ENCODE measurements at regions not wholly inside any gene's neighbourhood (a gene's known extent, or its start where the extent isn't known, plus 50 kb on each side); places are given as distances from the start of the nearest gene placed in this dataset.
A peak's percentile ranks its signal among the peaks of the same experiment; 100 is the strongest.

DNA sequence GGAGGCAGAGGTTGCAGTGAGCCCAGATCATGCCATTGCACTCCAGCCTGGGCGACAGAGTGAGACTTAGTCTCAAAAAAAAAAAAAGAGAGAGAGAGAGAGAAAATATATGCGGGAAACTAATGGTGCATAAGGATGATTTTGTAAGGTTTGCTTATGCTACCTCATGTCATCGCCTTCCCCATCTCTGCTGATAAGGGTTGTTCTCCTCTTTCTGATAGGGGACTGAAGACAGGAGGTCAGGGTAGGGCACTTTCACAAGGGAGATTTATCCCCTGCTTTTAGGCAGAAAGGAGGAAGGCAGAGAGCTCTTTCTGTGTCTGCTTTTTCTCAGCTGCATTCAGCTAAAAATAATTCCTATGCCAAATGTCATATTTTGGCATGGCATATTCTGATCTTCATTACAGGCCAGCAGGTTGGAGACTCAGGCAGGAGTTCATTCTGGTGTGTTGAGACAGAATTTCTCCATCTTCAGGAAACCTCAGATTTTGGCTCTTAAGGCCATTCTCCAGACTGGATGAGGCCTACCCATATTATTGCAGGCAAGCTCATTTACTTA, 220.2 kb downstream of the AUH start:
- DNase-seq = no peak

- DNase-seq = no peak
Measured at GRCh38 chr9:91143162-91143561, 218.6 kb downstream of the AUH start.

- no peak for DNase-seq
Measured at GRCh38 chr9:91143642-91144041, 218.1 kb downstream of the AUH start.

DNA sequence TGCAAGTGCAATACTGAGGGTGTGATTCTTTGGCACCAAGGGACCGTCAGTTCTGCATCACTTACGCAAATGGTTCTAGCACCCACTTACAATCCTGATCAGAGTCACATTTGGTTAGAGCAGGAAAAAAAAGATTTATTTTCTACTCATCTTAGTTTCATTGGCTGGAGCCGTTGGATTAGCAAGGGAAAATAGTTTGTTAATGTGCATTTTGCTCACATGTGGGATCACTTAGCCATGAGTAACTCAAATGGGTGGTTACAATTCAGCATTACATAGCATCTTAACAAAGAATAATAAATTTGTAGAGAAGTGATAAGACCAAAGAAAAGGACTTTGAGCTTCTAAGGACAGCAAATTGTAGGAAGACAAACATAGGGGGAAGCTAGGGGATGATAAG, 216.9 kb downstream of the AUH start:
- no peak for DNase-seq

DNA sequence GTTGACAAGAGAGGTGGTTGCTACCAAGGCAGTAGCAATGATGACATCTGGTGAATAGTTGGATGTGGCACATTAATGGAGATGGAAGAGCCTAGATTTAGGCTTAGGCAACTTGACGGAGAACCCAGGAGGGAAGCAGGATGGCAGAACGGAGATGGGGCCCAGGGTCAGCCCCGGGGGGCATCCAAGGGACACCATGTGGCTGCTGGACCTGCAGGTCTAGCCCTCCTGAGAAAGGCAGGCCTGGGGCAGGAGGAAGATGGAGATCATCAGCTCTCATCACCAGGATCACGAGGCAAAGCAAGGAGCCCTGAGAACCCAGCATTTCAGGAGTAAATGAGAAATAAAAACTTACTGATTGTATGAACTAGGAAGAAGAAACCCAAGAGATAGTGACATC, 216.2 kb downstream of the AUH start:
- no peak for DNase-seq

DNA sequence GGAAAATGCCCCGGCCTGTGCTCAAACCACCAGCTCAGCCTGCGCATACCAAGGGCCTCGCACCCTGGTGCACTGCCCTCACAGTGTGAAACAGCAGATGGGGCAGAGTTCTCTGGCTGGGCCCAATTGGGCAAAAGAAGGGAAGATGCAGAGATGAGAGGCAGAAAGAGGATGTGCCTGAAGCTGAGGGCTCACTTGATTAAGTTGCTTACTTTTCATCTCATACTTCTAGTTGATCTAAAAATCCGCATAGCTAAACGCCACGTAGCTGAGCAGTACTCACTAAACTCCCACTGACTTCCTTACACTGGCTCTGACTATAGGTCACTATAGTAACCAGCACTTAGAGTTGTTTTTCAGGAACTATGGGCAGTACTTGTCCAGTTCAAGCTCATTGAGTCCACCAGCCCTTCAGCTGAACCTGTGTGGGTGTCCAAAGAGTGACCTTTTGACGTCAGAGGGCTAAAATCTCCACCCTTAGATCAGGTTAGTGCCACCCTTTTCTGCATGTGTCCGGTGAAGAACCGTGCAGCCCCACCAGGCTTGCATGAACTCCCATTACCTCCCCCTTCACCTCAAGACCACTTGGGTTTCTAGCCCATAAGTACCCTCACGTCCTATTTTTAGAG, 215.2 kb downstream of the AUH start:
- DNase-seq = no peak

DNA sequence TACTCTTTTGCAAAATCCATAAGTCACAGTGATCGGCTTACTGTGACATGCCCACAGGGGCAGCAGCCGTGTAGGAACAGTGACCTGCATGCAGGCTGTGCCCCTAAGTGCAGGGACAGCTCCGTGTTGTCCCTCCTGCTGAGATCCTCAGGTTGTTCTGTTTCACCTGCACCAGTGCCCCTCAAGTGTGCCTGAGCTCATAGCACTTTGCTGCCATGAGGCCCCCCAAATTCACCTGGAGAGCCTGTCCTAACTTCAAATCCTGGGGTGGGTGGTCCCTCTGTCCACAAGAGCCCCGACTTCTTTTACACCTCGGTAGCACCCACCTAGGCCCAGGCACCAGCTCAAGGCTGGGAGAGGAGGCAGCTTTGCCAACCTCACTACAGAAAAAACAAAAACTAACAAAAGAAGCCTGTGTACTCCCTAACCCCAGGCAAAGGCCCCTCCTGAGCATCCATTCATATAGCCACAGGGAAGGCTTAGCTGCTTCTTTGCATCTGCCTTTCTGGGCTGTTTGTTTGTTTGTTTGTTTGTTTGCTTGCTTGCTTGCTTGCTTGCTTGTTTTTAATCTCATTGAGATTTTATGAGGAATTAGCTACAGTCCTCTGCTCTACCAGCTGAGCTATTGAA, 214.5 kb downstream of the AUH start:
- no peak for DNase-seq

DNA sequence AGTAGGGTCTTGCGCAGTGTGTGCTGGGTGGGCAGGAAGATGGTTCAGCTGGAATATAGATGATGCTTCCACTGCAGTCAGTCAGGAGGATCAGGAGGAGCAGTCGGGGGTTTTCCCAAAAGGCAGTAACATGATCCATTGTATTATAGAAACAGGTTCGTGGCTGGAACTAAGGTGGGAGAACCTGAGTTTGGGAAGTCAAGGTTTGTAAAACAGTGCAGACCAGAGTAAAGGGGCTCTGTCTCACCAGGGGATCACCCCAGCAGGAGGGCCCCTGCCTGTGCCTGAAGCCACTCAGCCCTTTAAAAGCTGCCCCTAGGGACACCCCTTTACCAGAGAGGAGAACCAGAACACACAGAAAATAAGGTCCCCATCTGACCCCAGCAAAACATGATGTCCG, 213.4 kb downstream of the AUH start:
- no peak for DNase-seq

DNA sequence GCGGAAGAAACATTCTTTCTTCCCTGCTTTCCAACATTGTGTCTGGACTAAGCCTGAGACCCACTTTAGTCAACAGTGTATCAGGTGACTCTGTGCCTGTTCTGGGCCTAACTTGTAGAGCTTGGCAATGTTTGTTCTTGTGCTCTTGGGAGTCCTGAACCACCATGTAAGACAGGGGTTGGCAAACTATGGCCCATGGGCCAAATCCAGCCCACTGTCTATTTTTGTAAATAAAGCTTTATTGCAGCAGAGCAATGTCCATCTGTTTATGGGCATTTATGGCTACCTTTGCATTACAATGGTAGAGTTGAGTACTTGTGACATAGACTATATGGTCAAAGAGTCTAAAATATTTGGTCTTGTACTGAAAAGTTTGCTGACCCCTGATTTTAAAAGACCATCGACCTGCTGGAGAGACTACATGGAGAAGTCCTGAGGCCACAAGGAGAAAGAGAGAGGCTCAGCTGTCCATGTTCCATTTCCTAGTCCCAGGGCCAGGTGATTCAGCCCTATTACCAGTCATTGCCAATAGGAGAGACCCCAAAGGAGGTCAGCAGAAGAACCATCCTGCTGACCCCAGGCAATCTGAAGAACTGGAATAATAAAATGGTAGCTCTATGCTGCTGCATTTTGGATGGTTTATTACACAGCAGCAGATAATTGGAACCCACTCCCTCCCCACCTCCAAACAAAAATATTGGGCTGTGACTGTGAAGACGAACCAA, 211.3 kb downstream of the AUH start:
- no peak for DNase-seq

GRCh38 chr9:91150998-91151717, 210.6 kb downstream of the AUH start:
- DNase-seq = peak; percentile 83

DNA sequence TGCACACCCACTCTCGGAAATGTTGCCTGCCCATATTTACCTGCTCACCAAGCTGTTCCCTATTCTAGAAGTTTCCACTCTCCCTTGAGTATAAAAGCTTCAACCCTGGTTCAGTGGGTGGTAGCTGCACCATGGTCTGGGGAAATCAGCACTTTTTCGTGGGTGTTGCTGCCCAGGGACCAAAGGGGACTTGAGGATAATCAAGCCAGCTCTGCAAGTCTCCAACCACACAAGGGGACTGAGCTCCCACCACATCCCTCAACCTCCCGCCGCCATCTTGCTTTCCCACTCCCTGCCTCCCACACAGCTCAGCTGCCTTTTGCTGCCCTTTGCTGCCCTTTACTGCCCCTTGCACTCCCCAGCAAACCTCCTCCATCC, 210.0 kb downstream of the AUH start:
- no peak for DNase-seq

DNA sequence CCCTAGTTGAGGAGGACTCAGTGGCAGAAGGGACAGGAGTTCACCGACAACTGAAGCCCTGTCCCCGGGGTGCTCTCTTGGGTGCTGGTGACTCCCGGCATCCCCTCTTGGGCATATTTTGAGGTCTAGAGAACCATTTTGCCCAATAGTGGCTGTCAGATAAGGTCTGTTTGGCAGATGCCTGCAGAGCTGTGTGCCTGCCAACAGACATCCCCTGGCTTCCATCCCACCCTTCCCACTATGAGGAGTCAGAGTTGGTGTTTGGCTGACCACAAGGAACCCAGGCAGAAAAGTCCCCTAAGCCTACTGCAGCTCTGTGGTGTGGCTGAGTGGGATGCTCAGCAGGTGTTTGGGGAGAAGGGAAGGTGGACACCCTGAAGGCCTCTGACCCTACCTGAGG, 207.0 kb downstream of the AUH start:
- DNase-seq = no peak

DNA sequence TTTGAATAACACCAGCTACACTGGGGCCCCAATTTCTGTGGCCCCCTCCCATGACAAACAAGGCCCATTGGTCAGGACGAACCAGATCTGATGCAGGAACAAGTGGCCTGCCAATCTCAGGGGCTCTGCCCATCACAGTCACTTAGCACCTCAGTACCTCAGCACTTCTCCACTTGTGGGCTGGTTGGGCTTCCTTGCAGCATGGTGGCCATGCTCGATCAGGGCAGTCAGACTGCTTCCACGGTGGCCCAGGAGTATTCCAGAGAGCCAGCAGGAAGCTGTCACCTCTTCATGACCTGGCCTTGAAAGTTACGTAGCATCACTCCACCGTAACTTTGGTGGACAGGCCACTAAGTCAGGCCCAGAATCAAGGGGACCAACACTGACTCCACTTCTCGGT, 206.5 kb downstream of the AUH start:
- no peak for DNase-seq

GRCh38 chr9:91155746-91156376, 205.9 kb downstream of the AUH start:
- no peak for DNase-seq

GRCh38 chr9:91156451-91157234, 205.1 kb downstream of the AUH start:
- DNase-seq = peak; percentile 30

- DNase-seq = no peak
Measured at GRCh38 chr9:91157883-91158282, 203.8 kb downstream of the AUH start.

- no peak for DNase-seq
Measured at GRCh38 chr9:91158286-91158685, 203.4 kb downstream of the AUH start.

- DNase-seq = no peak
Measured at GRCh38 chr9:91158946-91159345, 202.8 kb downstream of the AUH start.

DNA sequence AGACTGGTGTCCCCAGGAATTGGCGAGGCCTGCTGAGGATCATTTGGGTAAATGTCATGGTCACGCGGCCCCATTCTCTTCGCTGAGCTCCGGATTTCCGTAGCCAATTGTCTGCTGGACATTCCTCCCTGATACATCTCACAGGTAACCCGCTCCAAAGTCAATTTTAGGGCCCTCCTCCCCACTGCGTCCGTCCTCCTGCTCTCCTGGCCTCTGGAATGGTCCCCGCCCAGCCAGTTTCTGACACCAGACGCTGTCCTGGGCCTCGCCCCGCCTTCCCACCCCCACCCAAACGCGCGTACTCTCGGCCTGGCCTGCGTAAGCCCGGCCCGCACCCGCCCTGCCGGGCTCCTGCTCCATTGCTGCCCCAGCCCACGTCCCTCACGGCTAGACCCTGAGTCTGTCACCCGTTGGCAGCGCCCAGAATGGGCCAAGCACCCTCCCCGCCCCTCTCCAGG, 202.0 kb downstream of the AUH start:
- no peak for DNase-seq

GRCh38 chr9:91160181-91160580, 201.5 kb downstream of the AUH start:
- DNase-seq = no peak

DNA sequence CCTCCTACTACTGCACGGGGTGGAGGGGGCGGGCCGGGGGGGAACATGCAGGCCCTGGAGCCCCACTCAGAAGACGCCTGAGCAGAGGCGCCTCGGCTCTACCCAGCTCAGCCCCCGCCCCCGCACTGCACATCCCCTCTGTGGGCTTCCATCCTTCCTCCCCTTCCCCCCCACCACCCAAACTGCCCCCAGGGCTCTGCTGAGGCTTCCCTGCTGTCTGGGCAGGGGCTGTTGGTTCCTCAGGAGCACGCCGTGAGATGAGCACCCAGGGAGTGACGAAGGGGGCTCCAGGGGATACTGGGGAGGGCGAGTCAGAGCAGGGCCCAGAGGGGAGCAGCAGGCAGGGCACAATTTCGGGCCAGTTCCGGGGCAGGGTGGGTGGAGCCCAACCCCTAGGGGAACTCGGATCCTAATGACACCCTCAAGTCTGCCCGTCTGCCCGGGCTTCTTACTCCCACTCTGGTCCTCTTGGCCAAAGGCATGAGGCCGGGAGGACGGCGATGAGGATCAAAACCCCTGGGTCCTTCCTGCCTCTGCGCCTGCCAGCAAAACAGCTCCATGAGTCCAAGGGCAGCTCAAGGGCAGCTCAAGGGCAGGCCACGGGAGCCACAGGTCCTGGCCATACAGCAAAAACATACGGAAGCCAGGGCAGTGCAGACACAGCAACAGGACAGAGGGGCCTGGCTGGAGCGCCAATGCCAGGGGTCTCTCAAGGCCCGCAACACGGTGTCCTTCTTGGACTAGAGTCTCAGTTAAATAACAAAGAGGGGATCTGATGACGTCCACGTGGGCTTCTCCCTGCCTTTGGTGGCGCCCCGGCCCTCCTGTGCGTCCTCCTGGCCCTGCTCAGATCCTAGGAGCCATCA, 200.9 kb downstream of the AUH start:
- no peak for DNase-seq

All from CD4-positive, alpha-beta T cell treated with Interleukin-4 for 4 hours (primary cell).